H4 (cell line): ENCODE measurements at regions not wholly inside any gene's neighbourhood (a gene's known extent, or its start where the extent isn't known, plus 50 kb on each side); places are given as distances from the start of the nearest gene placed in this dataset.

ENCODE experiments used
- DNase-seq: peaks from one replicate; pipeline ENCODE4 v3.0.0-alpha.2; 2015; ENCODE audit warnings: low spot score

GRCh38 chr7:67683628-67684027 lies 687.0 kb downstream of the TYW1 start:
- DNase-seq: no peak

GRCh38 chr7:67690700-67691099 lies 694.1 kb downstream of the TYW1 start:
- no peak for DNase-seq

GRCh38 chr7:67692425-67692824 lies 695.8 kb downstream of the TYW1 start:
- DNase-seq: peak; percentile 82

- DNase-seq: no peak
Measured at GRCh38 chr7:67696124-67696523, 699.5 kb downstream of the TYW1 start.

- peak; percentile 59 for DNase-seq
Measured at GRCh38 chr7:67696878-67697277, 700.2 kb downstream of the TYW1 start.

- no peak for DNase-seq
Measured at GRCh38 chr7:67698354-67698753, 701.7 kb downstream of the TYW1 start.

- no peak for DNase-seq
Measured at GRCh38 chr7:67705850-67706249, 709.2 kb downstream of the TYW1 start.

GRCh38 chr7:67711706-67712105 lies 715.1 kb downstream of the TYW1 start:
- no peak for DNase-seq

GRCh38 chr7:67713451-67714056 lies 716.9 kb downstream of the TYW1 start:
- DNase-seq: no peak

- DNase-seq: peak; percentile 50
Measured at GRCh38 chr7:67716729-67717128, 720.1 kb downstream of the TYW1 start.

GRCh38 chr7:67723591-67723990 lies 727.0 kb downstream of the TYW1 start:
- no peak for DNase-seq

GRCh38 chr7:67724435-67724834 lies 727.8 kb downstream of the TYW1 start:
- DNase-seq: no peak

GRCh38 chr7:67724955-67725354 lies 728.3 kb downstream of the TYW1 start:
- DNase-seq: no peak

- DNase-seq: no peak
Measured at GRCh38 chr7:67725423-67725822, 728.8 kb downstream of the TYW1 start.

GRCh38 chr7:67729771-67730170 lies 733.1 kb downstream of the TYW1 start:
- no peak for DNase-seq

- DNase-seq: no peak
Measured at GRCh38 chr7:67731704-67732103, 735.1 kb downstream of the TYW1 start.

- no peak for DNase-seq
Measured at GRCh38 chr7:67732898-67733297, 736.3 kb downstream of the TYW1 start.

- DNase-seq: no peak
Measured at GRCh38 chr7:67738145-67738544, 741.5 kb downstream of the TYW1 start.

- DNase-seq: peak; percentile 95
Measured at GRCh38 chr7:67738958-67739357, 742.3 kb downstream of the TYW1 start.

- no peak for DNase-seq
Measured at GRCh38 chr7:67743501-67743900, 746.9 kb downstream of the TYW1 start.

GRCh38 chr7:67752227-67752626 lies 755.6 kb downstream of the TYW1 start:
- no peak for DNase-seq

GRCh38 chr7:67753891-67754290 lies 757.3 kb downstream of the TYW1 start:
- DNase-seq: peak; percentile 34

GRCh38 chr7:67754651-67755050 lies 758.0 kb downstream of the TYW1 start:
- DNase-seq: peak; percentile 50

- DNase-seq: no peak
Measured at GRCh38 chr7:67758551-67758950, 761.9 kb downstream of the TYW1 start.
